ENCODE measurements at regions not wholly inside any gene's neighbourhood (a gene's known extent, or its start where the extent isn't known, plus 50 kb on each side); places are given as distances from the start of the nearest gene placed in this dataset.

DNA sequence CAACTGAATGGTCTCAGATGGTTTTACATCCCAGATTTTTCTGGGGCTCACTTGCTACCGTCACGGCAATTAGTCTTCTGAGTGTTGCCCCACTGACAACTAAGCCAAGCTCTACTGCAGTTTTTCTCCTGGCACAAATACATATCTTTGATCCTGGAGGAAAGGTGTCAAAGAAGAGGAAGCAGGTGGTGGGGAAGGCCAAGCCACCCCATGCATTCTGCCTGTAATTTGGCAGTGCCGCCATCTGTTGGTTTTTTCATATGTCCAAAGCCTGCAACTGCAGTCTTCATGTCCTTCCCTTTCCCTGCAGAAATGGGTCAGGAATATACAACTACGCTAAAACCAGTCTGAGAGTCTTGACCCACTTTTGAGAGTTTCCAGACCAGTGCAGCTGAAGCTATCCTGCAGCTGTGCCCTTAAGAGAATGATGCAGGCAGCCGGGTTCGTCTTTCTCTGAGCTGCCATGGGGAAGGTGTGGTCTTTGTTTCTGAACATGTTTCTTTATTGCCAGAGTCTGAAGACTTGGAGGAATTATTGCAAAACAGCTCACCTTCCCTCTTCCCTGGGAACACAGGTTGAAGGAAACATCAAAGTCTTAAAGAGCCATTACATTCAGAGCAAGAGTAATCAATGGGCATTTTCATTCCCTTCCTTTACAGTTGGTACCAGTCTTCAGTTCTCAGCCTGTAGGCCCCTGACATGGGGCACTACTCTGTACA is 71.8 kb upstream of the ATL2 start:
- Mint-ChIP-seq H3K36me3 (ENCODE audit: insufficient read depth) (no peaks in the 10 kb centered on the region), H3K4me1 (ENCODE audit: low read depth) (no peaks in the 10 kb centered on the region), H3K27me3 (peaks cover 19% of the 10 kb centered on the region), H3K27ac (no peak overlapping the region), H3K4me3 (ENCODE audit: low read depth) (no peak overlapping the region), H3K9me3 (ENCODE audit: low read depth) (no peaks in the 10 kb centered on the region)
- TF ChIP-seq, protein P1, sequence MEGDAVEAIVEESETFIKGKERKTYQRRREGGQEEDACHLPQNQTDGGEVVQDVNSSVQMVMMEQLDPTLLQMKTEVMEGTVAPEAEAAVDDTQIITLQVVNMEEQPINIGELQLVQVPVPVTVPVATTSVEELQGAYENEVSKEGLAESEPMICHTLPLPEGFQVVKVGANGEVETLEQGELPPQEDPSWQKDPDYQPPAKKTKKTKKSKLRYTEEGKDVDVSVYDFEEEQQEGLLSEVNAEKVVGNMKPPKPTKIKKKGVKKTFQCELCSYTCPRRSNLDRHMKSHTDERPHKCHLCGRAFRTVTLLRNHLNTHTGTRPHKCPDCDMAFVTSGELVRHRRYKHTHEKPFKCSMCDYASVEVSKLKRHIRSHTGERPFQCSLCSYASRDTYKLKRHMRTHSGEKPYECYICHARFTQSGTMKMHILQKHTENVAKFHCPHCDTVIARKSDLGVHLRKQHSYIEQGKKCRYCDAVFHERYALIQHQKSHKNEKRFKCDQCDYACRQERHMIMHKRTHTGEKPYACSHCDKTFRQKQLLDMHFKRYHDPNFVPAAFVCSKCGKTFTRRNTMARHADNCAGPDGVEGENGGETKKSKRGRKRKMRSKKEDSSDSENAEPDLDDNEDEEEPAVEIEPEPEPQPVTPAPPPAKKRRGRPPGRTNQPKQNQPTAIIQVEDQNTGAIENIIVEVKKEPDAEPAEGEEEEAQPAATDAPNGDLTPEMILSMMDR (IDR thresholded peaks at IDR 0.05; ENCODE audit: unreplicated experiment) = no peak
- DNase-seq (ENCODE audit: low spot score, unreplicated experiment) = no peak

DNA sequence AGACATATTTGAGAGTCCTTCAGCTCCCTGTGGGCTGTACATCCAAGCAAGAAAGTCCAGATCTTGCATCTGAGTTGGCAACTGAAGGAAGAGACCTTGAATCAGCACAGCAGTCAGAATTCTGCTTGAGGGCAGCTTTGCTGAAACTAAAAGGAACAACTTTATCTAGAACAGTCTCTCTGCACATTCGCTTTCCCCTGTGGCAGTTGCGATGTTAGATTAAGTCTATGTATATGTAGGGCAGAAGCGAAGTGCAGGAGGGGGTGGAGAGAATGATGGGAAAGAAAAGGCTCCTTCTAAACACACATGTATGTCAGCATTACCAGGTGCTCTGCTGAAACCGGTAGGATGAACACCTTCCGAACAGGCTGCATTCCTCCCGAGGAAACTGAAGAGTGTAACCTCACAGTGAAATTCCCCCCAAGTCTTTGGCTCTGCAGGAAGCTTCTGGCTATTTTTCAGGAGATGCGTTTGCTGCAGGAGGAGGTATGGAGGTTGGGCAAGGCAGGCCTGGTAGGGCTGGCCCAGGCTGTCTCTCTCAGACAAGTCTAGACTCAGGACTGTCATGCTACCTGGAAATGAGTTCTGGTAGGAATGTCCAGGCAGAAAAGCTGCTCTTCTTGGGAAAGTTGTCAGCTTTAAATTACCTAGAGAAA is 70.0 kb upstream of the ATL2 start:
- H3K4me3 Mint-ChIP-seq (ENCODE audit: low read depth) = no peak overlapping the region
- TF ChIP-seq, protein P1 (IDR thresholded peaks at IDR 0.05; ENCODE audit: unreplicated experiment) = no peak
- H3K9me3 Mint-ChIP-seq (ENCODE audit: low read depth) = no peaks in the 10 kb centered on the region
- H3K27ac Mint-ChIP-seq = no peak overlapping the region
- H3K36me3 Mint-ChIP-seq (ENCODE audit: insufficient read depth) = no peaks in the 10 kb centered on the region
- DNase-seq (ENCODE audit: low spot score, unreplicated experiment) = no peak
- H3K4me1 Mint-ChIP-seq (ENCODE audit: low read depth) = peaks cover 2% of the 10 kb centered on the region
- H3K27me3 Mint-ChIP-seq = peaks cover 37% of the 10 kb centered on the region

DNA sequence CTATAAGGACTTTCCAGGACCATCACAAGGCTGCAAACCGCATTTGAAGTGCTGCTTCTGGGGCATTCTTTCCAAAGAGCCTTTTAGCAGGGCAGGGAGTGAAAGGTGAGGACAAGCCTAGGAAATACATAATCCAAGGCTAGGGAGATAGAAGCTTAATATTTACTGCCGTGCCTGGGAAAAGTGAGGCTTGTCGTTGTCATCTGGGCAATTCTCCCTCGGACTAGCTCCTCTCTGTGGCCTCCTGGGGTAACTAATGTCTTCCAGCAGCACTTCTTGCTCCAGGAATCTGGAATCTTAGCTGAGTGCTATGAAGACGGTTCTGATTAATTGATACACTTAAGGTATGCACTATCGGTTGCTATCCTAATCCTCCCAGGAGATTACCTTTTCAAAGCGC is 69.3 kb upstream of the ATL2 start:
- DNase-seq (ENCODE audit: low spot score, unreplicated experiment) = no peak
- no peaks in the 10 kb centered on the region for H3K9me3 Mint-ChIP-seq (ENCODE audit: low read depth)
- H3K27ac Mint-ChIP-seq = no peak overlapping the region
- H3K36me3 Mint-ChIP-seq (ENCODE audit: insufficient read depth) = no peaks in the 10 kb centered on the region
- peaks cover 2% of the 10 kb centered on the region for H3K4me1 Mint-ChIP-seq (ENCODE audit: low read depth)
- TF ChIP-seq, protein P1 (IDR thresholded peaks at IDR 0.05; ENCODE audit: unreplicated experiment) = peak; percentile 8
- H3K4me3 Mint-ChIP-seq (ENCODE audit: low read depth) = no peak overlapping the region
- H3K27me3 Mint-ChIP-seq = peaks cover 41% of the 10 kb centered on the region

DNA sequence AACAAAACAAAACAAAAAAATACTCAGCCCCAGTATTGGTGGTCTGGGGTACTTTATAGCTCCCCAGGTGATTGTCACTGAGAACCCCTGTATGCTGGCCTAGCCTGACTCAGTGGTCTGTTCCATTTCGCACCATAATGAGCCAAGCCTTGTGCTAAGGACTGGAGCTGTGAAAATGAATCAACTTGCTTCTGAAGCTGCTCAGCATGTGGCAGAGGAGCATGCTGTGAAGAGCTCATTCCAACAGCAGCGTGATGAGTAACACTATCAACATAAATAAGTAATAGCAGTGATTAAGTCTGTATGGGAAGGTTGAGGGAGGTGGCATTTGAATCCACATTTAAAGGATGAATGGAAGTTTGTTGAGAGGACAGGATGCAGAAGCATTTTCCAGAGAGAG is 67.2 kb upstream of the ATL2 start:
- Mint-ChIP-seq H3K4me1 (ENCODE audit: low read depth) (peaks cover 16% of the 10 kb centered on the region), H3K9me3 (ENCODE audit: low read depth) (no peaks in the 10 kb centered on the region), H3K4me3 (ENCODE audit: low read depth) (no peak overlapping the region), H3K27ac (no peak overlapping the region), H3K36me3 (ENCODE audit: insufficient read depth) (no peaks in the 10 kb centered on the region), H3K27me3 (peaks cover 49% of the 10 kb centered on the region)
- no peak for DNase-seq (ENCODE audit: low spot score, unreplicated experiment)
- TF ChIP-seq, protein P1 (IDR thresholded peaks at IDR 0.05; ENCODE audit: unreplicated experiment) = no peak

DNA sequence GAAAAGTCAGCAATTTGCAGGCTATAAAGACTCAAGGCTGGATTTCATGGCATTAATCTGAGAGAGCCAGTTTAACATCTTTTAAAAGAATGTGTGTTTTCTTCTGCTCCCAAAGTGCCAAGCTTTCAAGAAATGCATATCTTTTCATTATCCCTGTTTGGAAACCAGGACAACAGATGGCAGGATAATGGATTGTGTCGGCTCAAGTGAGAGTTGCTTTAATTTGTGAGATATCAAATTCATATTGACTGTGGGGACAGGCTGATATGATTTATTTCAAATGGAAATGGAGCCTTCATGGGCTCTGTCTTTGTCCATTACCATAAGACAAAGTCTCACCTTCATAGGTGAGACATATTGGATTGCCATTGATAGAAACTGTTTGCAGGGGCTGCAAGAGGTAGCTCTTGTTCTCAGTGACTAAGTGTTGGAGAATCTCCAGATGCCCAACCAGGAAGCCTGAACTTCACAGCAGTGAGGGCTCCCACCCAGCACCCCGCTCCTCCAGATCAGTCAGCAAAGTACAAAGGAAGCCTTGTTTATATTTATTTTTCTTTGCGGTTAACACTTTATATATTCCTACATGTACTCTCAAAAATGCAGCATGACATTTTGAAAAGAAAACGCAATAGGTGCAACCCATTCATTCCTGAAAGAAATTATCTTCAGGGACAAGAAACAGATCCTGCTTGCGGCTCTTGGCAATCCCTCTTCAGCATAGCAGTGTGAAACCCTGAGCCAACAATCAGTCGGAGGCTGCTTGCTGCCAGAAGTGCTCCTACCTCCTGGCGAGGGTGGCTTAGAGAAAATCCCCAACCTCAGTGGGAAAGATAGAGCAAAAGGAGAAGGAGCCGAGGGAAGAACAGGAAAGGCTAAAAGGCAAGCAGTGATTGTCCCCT is 65.8 kb upstream of the ATL2 start:
- peaks cover 49% of the 10 kb centered on the region for H3K27me3 Mint-ChIP-seq
- no peaks in the 10 kb centered on the region for H3K36me3 Mint-ChIP-seq (ENCODE audit: insufficient read depth)
- no peak overlapping the region for H3K4me3 Mint-ChIP-seq (ENCODE audit: low read depth)
- no peaks in the 10 kb centered on the region for H3K9me3 Mint-ChIP-seq (ENCODE audit: low read depth)
- no peak for DNase-seq (ENCODE audit: low spot score, unreplicated experiment)
- TF ChIP-seq, protein P1 (IDR thresholded peaks at IDR 0.05; ENCODE audit: unreplicated experiment) = no peak
- H3K4me1 Mint-ChIP-seq (ENCODE audit: low read depth) = peaks cover 25% of the 10 kb centered on the region
- H3K27ac Mint-ChIP-seq = no peak overlapping the region

Data from progenitor cell of endocrine pancreas (in vitro differentiated cells).